GM19324 (cell line): ENCODE measurements at regions not wholly inside any gene's neighbourhood (a gene's known extent, or its start where the extent isn't known, plus 50 kb on each side); places are given as distances from the start of the nearest gene placed in this dataset.
A peak's percentile ranks its signal among the peaks of the same experiment; 100 is the strongest.

ENCODE experiments used
- ATAC-seq: cut with Tn5 transposase; IDR thresholded peaks from one replicate; pipeline ENCODE4 v1.9.1; 2021; ENCODE audit warnings: mild to moderate bottlenecking, moderate library complexity; ENCODE audit not compliant: unreplicated experiment, low FRiP score

- no peak for ATAC-seq
These were observed 85.6 kb downstream of the SNAPC1 start for GRCh38 chr14:61847861-61848260.

GRCh38 chr14:61854898-61855297 is 92.7 kb downstream of the SNAPC1 start:
- ATAC-seq: no peak

- peak; percentile 99 for ATAC-seq
These were observed 98.2 kb downstream of the SNAPC1 start for GRCh38 chr14:61860294-61860918.

GRCh38 chr14:61861320-61861865 is 99.2 kb downstream of the SNAPC1 start:
- ATAC-seq: no peak

GRCh38 chr14:61864329-61864898 is 102.2 kb downstream of the SNAPC1 start:
- ATAC-seq: no peak

GRCh38 chr14:61866932-61867920 is 105.0 kb downstream of the SNAPC1 start:
- no peak for ATAC-seq

GRCh38 chr14:61868846-61869245 is 106.6 kb downstream of the SNAPC1 start:
- no peak for ATAC-seq

- ATAC-seq: no peak
These were observed 107.9 kb downstream of the SNAPC1 start for GRCh38 chr14:61870163-61870562.

GRCh38 chr14:61872452-61872851 is 110.2 kb downstream of the SNAPC1 start:
- ATAC-seq: peak; percentile 94

- no peak for ATAC-seq
These were observed 113.3 kb downstream of the SNAPC1 start for GRCh38 chr14:61875483-61875882.

GRCh38 chr14:61876362-61877034 is 114.3 kb downstream of the SNAPC1 start:
- no peak for ATAC-seq

- no peak for ATAC-seq
These were observed 114.8 kb downstream of the SNAPC1 start for GRCh38 chr14:61877035-61877390.

- ATAC-seq: no peak
These were observed 115.5 kb downstream of the SNAPC1 start for GRCh38 chr14:61877768-61878167.

GRCh38 chr14:61878931-61879330 is 116.7 kb downstream of the SNAPC1 start:
- no peak for ATAC-seq

GRCh38 chr14:61881046-61881445 is 118.8 kb downstream of the SNAPC1 start:
- no peak for ATAC-seq

- no peak for ATAC-seq
These were observed 122.5 kb downstream of the SNAPC1 start for GRCh38 chr14:61884711-61885110.

- no peak for ATAC-seq
These were observed 123.2 kb downstream of the SNAPC1 start for GRCh38 chr14:61885203-61885961.

GRCh38 chr14:61887628-61888027 is 125.4 kb downstream of the SNAPC1 start:
- no peak for ATAC-seq

- peak; percentile 99 for ATAC-seq
These were observed 127.7 kb downstream of the SNAPC1 start for GRCh38 chr14:61889914-61890351.

GRCh38 chr14:61891170-61891569 is 128.9 kb downstream of the SNAPC1 start:
- ATAC-seq: no peak
